NCI-H2029 treated with DMSO at 0.1 percent for 48 hours (cell line): ENCODE measurements at regions not wholly inside any gene's neighbourhood (a gene's known extent, or its start where the extent isn't known, plus 50 kb on each side); places are given as distances from the start of the nearest gene placed in this dataset.

Experiments used
- DNase-seq: peaks from one replicate; lab custom pipeline; 2025; lab: John Stamatoyannopoulos, UW

DNA sequence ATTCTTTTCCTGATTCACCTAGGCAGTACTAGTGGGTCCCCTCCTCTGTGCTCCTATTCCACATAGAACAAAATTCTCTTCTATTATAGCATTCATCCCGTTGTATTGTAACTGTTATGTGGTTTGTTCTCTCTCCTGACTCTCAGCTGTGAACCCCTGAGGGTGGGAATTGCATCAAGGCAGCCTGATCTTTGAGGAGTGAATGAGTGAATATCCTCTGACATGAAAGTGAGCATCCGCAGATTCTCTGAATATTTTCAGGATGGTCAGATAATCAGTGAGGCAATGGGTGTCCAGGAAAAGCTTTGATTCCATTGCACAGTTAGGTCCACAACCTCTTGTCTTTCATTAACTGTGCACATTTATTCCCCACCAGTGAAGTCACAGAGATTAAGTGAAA lies 67.6 kb upstream of the SLC22A23 start:
- DNase-seq, result no peak

DNA sequence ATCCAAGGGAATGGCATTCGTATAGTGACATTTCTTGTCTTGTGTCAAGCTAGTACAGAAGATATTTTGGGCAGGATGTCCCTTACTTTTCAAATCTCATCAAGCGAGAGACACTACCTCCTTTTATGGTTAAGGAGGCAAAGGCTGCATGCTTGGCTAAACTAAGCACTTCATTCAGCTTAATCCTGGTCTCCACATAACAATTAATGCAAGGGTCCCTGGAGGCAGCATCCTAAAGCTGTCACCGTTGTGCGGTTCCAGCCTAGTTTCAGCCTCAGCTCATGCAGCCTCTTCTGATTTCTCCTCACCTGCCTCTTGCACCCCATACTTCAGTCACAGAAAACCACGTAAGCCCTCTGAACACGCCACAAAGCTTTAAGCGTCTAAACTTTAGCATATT lies 67.1 kb upstream of the SLC22A23 start:
- DNase-seq, result no peak

DNA sequence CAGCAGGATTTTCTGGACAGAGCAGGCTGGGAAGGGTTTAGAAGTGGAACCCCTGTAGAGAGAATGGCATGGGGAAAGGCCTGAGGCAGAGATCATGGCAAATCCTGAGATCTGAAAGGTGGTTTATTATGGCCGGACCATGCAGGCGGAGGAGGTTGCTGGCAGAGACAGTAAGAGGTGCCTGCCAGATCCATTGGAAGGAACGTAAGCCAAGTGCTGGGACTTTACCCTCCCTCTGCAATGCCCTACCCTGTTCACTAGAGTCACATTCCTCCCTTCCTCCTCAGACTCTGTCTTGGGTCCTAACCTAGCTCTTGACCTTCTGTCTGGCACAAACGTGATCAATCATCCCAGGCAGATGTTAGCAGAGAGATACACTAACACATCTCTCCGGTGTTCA lies 66.4 kb upstream of the SLC22A23 start:
- no peak for DNase-seq

DNA sequence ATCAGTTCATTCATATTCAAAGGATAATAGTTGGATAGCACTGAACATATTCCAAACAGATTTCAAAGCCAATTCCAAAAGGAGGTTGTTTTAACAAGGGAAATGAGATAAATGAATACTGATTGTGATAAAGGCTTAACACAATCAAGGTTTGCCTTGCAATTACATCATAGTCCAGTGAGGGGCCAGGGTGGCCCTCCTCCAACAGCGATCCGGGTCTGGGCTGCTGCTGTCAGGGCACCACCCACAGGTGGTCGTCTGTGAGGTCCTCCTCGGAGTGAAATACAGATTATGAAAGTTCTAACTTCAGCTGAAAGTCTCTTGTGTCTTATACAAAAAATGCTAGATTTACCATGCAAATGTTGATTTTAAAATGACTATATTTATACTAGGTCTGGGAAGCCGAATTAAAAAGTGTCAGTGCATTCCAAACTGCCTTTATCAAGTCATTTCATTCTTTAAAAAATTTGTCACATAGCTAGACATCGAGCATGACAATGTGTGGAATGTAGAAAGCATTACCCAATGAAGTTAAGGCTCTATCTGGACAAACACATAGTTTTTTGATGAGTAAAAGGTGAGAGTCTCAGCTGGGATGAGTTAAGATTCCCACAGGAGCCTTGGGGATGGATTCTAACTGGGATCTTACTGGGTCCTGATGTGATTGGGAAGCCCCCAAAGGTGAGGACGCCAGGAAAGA lies 65.9 kb upstream of the SLC22A23 start:
- DNase-seq, result no peak

DNA sequence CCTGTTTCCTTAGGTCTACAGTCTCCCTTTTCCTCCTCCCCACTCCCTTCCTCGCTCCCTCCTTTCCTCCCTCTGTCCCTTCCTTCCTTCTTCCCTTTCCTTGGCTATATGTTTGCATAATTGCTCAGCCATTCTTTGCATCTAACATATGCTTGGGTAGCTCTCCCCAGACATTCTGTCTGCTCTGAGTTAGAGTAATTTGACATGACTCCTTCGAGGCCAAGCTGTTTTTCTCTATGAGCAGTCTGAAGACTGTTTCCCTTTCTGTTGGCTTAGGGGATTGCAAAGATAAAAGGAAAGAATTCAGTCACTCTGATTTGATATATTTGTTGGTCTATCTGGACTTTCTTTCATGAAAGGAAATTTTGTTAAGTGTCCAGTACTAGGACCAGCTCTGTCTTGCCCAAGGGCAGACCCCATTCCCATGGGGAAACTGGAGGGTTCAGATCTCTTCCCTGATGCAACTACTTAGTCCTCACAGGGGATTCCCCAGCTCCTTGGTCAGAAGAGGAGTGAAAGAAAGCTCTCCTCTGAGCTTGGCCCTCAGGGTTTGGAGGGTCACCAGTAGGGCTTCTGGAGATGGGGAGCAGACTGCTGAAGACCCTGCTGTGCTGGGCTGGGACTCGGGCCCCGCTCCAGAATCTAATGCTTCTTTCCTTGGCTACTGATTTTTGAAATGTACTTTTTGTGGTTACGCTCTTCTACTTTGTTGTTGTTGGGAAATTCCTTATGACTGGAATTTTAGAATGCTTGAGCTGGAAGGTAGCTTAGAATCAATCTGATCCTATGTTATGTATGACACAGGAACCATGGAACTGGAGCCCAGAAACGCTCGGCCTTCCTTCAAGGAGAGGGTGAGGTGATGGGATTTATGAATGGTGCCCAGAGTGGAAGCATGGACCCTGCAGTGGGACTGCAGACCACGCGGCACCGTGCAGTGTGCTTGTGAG lies 63.7 kb upstream of the SLC22A23 start:
- no peak for DNase-seq

DNA sequence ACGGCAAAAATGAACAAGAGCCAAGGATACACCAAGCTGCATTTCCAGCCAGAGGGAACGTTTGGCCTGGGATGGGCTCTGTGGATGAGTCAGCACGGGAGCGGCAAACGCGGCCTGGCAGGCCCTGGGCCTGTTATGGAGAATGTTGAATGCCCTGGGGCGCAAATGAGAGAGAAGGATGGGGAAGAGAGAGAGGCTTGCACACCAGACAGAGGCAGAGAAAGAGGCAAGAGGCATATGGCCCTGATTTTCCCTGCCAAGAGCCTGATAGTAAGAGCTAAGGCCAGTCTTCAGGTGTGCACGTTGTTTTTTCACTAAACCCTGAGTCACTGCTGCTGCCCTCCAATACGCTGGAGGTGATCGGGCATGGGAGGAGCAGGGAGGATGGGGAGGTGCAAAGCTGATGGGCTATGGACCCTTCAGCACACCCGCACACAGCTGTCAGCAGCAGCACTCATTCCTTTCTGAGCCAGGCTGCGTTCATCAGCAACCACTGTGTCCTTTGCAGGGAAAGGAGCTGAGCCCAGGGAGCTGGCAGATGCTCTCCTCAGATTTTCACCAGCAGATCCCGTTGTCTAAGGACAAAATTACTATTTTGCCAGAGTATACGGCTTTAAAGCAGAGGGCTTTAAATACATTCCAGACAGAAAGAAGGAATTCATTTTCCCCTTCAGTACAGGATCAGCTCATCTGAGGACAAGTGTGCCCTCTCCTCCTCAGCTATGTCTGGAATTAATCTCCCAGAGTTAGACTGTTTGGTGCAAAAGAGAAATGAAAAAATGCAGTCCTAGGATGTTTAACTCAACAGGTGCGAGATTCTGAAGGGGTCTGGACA lies 61.7 kb upstream of the SLC22A23 start:
- no peak for DNase-seq

DNA sequence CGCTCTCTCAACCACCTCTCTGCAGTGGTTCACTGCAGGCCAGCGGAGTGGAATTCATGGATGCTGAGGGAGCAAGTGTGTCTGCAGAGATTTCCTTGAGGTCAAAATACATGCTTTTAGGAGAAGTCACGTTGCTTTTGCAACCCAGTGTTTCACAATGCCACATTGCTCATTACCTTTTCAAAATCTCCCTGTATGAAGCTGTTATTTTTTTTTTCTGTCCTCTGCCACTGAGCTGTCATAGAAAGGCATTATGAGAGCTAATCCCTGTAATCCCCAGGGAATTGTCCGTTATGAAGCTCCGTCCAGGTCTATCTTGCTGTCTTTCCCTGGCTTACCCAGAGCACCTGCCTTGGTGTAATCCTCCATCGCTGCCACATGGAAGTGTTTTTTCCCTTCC lies 60.5 kb upstream of the SLC22A23 start:
- no peak for DNase-seq

DNA sequence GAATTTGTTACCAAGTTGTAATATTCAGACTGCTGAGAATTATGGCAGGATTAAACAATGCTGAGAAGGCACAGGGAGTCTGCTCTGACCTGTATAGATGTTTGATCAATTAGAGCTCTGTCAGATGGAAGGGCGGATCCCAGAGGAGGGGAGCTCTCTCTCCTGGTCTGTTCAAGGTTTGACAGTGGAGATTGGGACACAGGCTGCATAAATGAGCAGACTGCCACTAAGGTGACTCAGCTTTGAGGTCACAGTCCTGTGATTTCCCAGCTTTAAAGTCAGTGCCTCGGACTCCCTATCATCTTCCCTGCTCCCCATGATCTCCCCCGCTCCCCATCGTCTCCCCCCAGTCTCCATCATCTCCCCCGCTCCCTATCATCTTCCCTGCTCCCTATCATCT lies 59.2 kb upstream of the SLC22A23 start:
- DNase-seq, result no peak

DNA sequence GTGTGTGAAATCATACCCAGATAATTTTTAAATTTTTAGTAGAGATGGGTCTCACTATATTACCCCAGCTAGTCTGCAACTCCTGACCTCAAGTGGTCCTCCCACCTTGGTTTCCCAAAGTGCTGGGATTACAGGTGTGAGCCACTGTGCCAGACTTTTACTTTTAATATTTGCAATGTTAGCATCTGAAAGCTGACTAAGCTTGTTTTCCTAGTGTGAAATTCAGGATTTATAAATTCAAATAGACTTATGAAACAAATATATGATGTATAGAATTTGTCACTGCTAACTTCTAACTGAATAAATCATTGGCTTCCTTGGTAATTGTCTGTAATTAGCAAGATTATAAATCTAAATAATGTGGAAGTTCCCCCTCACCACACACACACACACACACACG lies 58.8 kb upstream of the SLC22A23 start:
- DNase-seq, result no peak

DNA sequence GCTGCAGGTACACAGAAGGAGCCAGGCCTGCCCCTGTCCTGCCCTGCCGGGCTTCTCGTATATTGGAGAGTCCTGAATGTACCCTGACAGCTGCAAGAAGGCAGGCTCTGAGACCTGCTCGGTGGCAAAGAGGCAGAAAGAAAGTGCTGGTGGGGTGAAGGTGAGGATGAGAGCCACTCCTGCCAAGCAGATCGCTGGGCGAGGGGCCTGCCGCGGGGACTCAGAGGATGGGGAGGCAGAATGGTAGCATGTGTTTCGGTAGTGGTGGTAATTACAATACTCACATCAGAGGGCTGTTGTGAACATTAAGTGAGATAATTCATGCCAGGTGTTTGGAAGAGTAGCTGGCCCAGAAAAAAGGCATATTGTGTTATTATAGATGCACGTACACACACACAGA lies 56.6 kb upstream of the SLC22A23 start:
- no peak for DNase-seq

DNA sequence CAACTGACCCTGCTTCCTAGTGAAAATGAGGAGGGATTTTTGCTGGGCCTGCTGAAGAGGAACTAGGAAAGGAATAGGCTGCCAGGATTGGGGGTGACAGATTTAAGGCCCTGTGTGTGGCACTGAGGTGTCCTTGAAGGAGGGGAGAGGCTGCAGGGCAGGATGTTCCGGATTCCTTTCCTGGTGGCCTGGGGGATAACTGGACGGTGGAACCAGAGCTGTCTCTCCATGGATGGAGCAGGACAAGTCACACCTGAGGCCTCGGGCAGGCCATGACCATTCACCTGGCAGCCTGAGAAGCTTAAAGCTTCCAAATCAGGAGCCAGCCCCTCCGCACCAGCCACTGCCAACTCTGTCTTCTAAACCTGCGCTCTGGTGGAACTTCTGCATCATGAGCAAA lies 56.0 kb upstream of the SLC22A23 start:
- DNase-seq, result no peak

DNA sequence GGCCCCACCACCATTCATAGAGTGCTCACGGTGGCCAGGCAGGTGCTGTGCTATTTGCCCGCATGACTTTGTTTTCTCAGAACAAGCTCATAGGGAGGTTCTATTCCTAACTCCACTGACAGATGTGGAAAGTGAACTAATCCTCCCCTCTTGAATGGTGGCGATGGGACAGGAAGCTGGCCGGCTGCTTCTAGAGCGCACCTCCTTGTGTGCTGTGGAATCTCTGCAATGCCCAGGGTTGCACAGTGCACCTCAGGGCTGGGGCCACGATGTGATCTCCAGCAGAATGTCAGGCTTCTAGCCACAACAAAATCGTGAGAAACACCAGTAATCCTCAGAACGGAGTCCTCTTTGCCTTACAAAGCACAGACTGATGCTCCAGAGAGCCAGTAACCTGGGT lies 53.8 kb upstream of the SLC22A23 start:
- DNase-seq, result no peak

DNA sequence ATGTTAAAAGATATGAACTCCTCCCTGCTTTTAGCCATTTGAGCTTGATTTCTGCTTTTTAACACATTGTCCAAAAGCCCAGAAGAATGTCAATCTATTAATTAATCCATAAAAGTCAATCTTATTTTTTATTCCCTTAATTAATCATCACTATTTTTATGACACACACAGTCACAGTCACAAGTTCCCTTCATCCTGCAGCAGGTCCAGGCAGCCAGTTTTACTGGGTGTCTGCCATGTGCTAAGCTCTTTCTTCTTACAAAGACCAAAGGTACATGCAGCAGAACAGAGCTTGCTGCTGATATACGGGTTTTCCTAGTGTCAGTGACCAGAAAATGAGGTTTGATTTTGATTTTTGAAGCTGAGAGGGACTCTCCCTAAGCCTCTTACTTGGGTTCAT lies 53.3 kb upstream of the SLC22A23 start:
- no peak for DNase-seq

DNA sequence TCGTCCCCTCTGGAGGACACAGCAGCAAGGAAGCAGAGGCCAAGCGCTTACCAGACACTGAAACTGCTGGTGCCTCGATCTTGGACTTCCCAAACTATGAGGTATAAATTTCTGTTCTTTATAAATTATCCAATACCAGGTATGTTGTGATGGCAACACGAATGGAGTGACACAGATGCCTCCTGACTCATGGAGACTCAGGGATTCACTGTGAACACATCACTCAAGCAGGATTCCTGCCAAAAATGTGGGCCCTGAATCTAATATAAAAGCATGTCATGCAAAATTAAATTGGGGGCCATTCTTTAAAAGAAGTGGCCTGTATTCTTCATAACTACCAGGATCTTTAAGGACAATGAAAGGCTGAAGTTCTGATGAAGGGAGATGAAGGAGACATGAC lies 52.5 kb upstream of the SLC22A23 start:
- no peak for DNase-seq

DNA sequence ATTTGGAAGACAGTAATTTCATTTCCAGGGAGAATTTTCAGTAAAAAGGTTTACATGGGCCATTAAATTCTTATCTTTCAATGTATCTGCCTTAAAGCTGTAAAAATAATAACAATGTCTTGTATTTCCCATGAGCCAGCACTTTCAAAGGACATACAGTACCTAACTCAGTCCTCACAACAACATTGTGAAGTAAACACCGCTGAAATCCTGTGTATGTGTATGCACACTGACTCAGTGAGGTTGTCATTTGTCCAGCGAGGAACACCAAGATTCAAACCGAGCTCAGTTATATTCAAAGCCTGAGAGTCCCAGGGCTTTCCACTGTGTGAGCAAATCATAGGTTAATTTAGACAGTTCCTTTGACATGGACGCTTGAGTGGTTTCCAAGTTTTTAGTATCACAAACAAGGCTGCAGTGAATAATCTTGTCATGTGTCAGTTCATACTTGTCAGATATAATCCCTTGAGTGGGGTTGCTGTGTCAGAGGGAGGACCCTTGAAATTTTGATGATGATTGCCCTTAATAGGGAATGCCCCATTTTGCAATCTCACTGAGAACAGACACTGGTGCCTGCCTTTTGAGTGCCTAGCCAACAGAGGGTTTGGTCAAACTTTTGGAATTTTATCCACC lies 50.0 kb upstream of the SLC22A23 start:
- DNase-seq, result no peak
